IMR-90 (cell line): ENCODE measurements at regions not wholly inside any gene's neighbourhood (a gene's known extent, or its start where the extent isn't known, plus 50 kb on each side); places are given as distances from the start of the nearest gene placed in this dataset.

Source experiments
- CEBPB ChIP-seq: IDR thresholded peaks from 2 replicates; pipeline ENCODE4 v1.6.1; 2012; ENCODE audit warnings: low read depth, low read length, improper control_type of control experiment
- CHD1 ChIP-seq: IDR thresholded peaks from 2 replicates; pipeline ENCODE4 v1.6.1; 2012; ENCODE audit warnings: low read depth, low read length, improper control_type of control experiment
- CTCF ChIP-seq: conservative IDR thresholded peaks from 2 replicates; pipeline ENCODE4 v1.5.1; 2012; ENCODE audit warnings: mild to moderate bottlenecking, low read depth, low read length, improper control_type of control experiment
- FOS ChIP-seq: fragments of 150-350 bp; IDR thresholded peaks from 2 replicates; pipeline ENCODE4 v1.6.1; 2016; ENCODE audit warnings: low read depth, low read length
- MAZ ChIP-seq: IDR thresholded peaks from 2 replicates; pipeline ENCODE4 v1.6.1; 2012; ENCODE audit warnings: low read depth, mild to moderate bottlenecking, low read length, improper control_type of control experiment, moderate library complexity, borderline replicate concordance
- MXI1 ChIP-seq: IDR thresholded peaks from 2 replicates; pipeline ENCODE4 v1.6.1; 2012; ENCODE audit warnings: low read depth, mild to moderate bottlenecking, low read length, moderate library complexity, borderline replicate concordance
- NFE2L2 ChIP-seq: fragments of 150-350 bp; IDR thresholded peaks from 2 replicates; pipeline ENCODE4 v1.6.1; 2016; ENCODE audit warnings: low read depth, mild to moderate bottlenecking, low read length
- POLR2A ChIP-seq: IDR thresholded peaks from 2 replicates; pipeline ENCODE4 v1.6.1; 2012; ENCODE audit warnings: mild to moderate bottlenecking, low read depth, low read length
- RAD21 ChIP-seq: IDR thresholded peaks from 2 replicates; pipeline ENCODE4 v1.6.1; 2012; ENCODE audit warnings: low read length, improper control_type of control experiment
- RCOR1 ChIP-seq: IDR thresholded peaks from 2 replicates; pipeline ENCODE4 v1.6.1; 2012; ENCODE audit warnings: mild to moderate bottlenecking, low read length, improper control_type of control experiment; ENCODE audit not compliant: insufficient replicate concordance

- peak; percentile 57 for TF ChIP-seq CTCF
- peak; percentile 13; the same call in 1 of the 2 replicates for TF ChIP-seq FOS
- TF ChIP-seq MAZ = peak; percentile 15; the same call in 1 of the 2 replicates
- TF ChIP-seq RCOR1 = no peak
- no peak for TF ChIP-seq POLR2A
- TF ChIP-seq CEBPB = no peak
- no peak for TF ChIP-seq NFE2L2
- no peak for TF ChIP-seq CHD1
- no peak for TF ChIP-seq MXI1
- peak; percentile 56 for TF ChIP-seq RAD21
These were observed 256.2 kb downstream of the FOXL1 start for GRCh38 chr16:86834451-86835035.
